Activated CD4-positive, alpha-beta T cell treated with anti-CD3 and anti-CD28 coated beads, Interleukin-2, amount 10 ng/mL, durations not matched to agents 24 days and 14 days (primary cell): ENCODE measurements at regions not wholly inside any gene's neighbourhood (a gene's known extent, or its start where the extent isn't known, plus 50 kb on each side); places are given as distances from the start of the nearest gene placed in this dataset.

Experiments used
- DNase-seq: peaks from one replicate; pipeline ENCODE4 v3.0.0; 2022
- H3K27ac Mint-ChIP-seq: one replicate; pipeline ENCODE4 v1.8.0; 2022; ENCODE audit warnings: mild to moderate bottlenecking, mixed read lengths
- H3K27me3 Mint-ChIP-seq: one replicate; pipeline ENCODE4 v1.8.0; 2022; ENCODE audit warnings: mixed read lengths
- H3K36me3 Mint-ChIP-seq: one replicate; pipeline ENCODE4 v1.8.0; 2022; ENCODE audit warnings: low read depth, mild to moderate bottlenecking, mixed read lengths
- H3K4me1 Mint-ChIP-seq: one replicate; pipeline ENCODE4 v1.8.0; 2021; ENCODE audit warnings: mixed read lengths
- H3K4me3 Mint-ChIP-seq: one replicate; pipeline ENCODE4 v1.8.0; 2022; ENCODE audit warnings: mild to moderate bottlenecking, moderate library complexity, mixed read lengths
- H3K9me3 Mint-ChIP-seq: one replicate; pipeline ENCODE4 v1.8.0; 2021; ENCODE audit warnings: mixed read lengths
- intact Hi-C: fragments of 100-400 bp; cut with micrococcal nuclease; formaldehyde crosslinking; loops from one replicate; pipeline ENCODE4 v1.15.1; 2023

- H3K4me1 Mint-ChIP-seq: no peaks in the 10 kb centered on the region
- no peaks in the 10 kb centered on the region for H3K36me3 Mint-ChIP-seq
- no peak for DNase-seq
- H3K9me3 Mint-ChIP-seq: no peaks in the 10 kb centered on the region
- H3K27me3 Mint-ChIP-seq: no peaks in the 10 kb centered on the region
- H3K4me3 Mint-ChIP-seq: no peak overlapping the region
- no peak overlapping the region for H3K27ac Mint-ChIP-seq
- intact Hi-C loops: no loop called here
Observed at GRCh38 chr7:145050415-145050814, 214.6 kb upstream of the TPK1 start.

GRCh38 chr7:145036604-145037405, 201.0 kb upstream of the TPK1 start:
- DNase-seq: peak; percentile 77
- Mint-ChIP-seq H3K9me3 (no peaks in the 10 kb centered on the region), H3K36me3 (no peaks in the 10 kb centered on the region), H3K27me3 (peaks cover 2% of the 10 kb centered on the region), H3K4me1 (peaks cover 2% of the 10 kb centered on the region), H3K27ac (no peak overlapping the region), H3K4me3 (no peak overlapping the region)
- intact Hi-C loops: loop anchor here (10.0 kb wide), 2 partner anchors 302 to 1058 kb away; no protein-coding TSS in a partner anchor

GRCh38 chr7:145031162-145031561, 195.3 kb upstream of the TPK1 start:
- H3K36me3 Mint-ChIP-seq: no peaks in the 10 kb centered on the region
- H3K4me1 Mint-ChIP-seq: no peaks in the 10 kb centered on the region
- no peaks in the 10 kb centered on the region for H3K9me3 Mint-ChIP-seq
- no peak for DNase-seq
- H3K4me3 Mint-ChIP-seq: no peak overlapping the region
- H3K27ac Mint-ChIP-seq: no peak overlapping the region
- intact Hi-C loops: loop anchor here (10.0 kb wide), 2 partner anchors 296 to 1064 kb away; no protein-coding TSS in a partner anchor
- H3K27me3 Mint-ChIP-seq: no peaks in the 10 kb centered on the region

- Mint-ChIP-seq H3K27ac (no peak overlapping the region), H3K27me3 (no peaks in the 10 kb centered on the region), H3K4me3 (no peak overlapping the region), H3K4me1 (no peaks in the 10 kb centered on the region), H3K36me3 (no peaks in the 10 kb centered on the region), H3K9me3 (no peaks in the 10 kb centered on the region)
- no peak for DNase-seq
- intact Hi-C loops: loop anchor here (10.0 kb wide), 2 partner anchors 296 to 1064 kb away; no protein-coding TSS in a partner anchor
Observed at GRCh38 chr7:145030754-145031153, 194.9 kb upstream of the TPK1 start.

GRCh38 chr7:145020454-145020853, 184.6 kb upstream of the TPK1 start:
- H3K4me3 Mint-ChIP-seq: no peak overlapping the region
- no peaks in the 10 kb centered on the region for H3K27me3 Mint-ChIP-seq
- DNase-seq: no peak
- no peaks in the 10 kb centered on the region for H3K36me3 Mint-ChIP-seq
- H3K9me3 Mint-ChIP-seq: no peaks in the 10 kb centered on the region
- no peak overlapping the region for H3K27ac Mint-ChIP-seq
- intact Hi-C loops: no loop called here
- H3K4me1 Mint-ChIP-seq: no peaks in the 10 kb centered on the region

- Mint-ChIP-seq H3K27ac (no peak overlapping the region), H3K36me3 (no peaks in the 10 kb centered on the region), H3K9me3 (no peaks in the 10 kb centered on the region), H3K27me3 (no peaks in the 10 kb centered on the region), H3K4me3 (no peak overlapping the region), H3K4me1 (no peaks in the 10 kb centered on the region)
- DNase-seq: no peak
- intact Hi-C loops: no loop called here
Observed at GRCh38 chr7:145016068-145016467, 180.2 kb upstream of the TPK1 start.

GRCh38 chr7:145009876-145010275, 174.0 kb upstream of the TPK1 start:
- intact Hi-C loops: no loop called here

GRCh38 chr7:145005601-145006000, 169.7 kb upstream of the TPK1 start:
- no peak overlapping the region for H3K4me3 Mint-ChIP-seq
- no peak overlapping the region for H3K27ac Mint-ChIP-seq
- H3K9me3 Mint-ChIP-seq: peaks cover 5% of the 10 kb centered on the region
- no peaks in the 10 kb centered on the region for H3K4me1 Mint-ChIP-seq
- no peaks in the 10 kb centered on the region for H3K36me3 Mint-ChIP-seq
- H3K27me3 Mint-ChIP-seq: no peaks in the 10 kb centered on the region
- no peak for DNase-seq
- intact Hi-C loops: no loop called here

More at GRCh38 chr7:145009876-145010275, 174.0 kb upstream of the TPK1 start:
- no peak for DNase-seq
- H3K4me1 Mint-ChIP-seq: no peaks in the 10 kb centered on the region
- no peak overlapping the region for H3K27ac Mint-ChIP-seq
- H3K36me3 Mint-ChIP-seq: no peaks in the 10 kb centered on the region
- no peaks in the 10 kb centered on the region for H3K9me3 Mint-ChIP-seq
- no peaks in the 10 kb centered on the region for H3K27me3 Mint-ChIP-seq
- H3K4me3 Mint-ChIP-seq: no peak overlapping the region

GRCh38 chr7:144997512-144997911, 161.7 kb upstream of the TPK1 start:
- DNase-seq: no peak
- Mint-ChIP-seq H3K36me3 (no peaks in the 10 kb centered on the region), H3K4me1 (no peaks in the 10 kb centered on the region), H3K27me3 (no peaks in the 10 kb centered on the region), H3K9me3 (peaks cover 5% of the 10 kb centered on the region), H3K4me3 (no peak overlapping the region), H3K27ac (no peak overlapping the region)
- intact Hi-C loops: no loop called here

- Mint-ChIP-seq H3K36me3 (no peaks in the 10 kb centered on the region), H3K27me3 (no peaks in the 10 kb centered on the region), H3K4me3 (no peak overlapping the region), H3K9me3 (peaks cover 3% of the 10 kb centered on the region), H3K4me1 (no peaks in the 10 kb centered on the region), H3K27ac (no peak overlapping the region)
- intact Hi-C loops: no loop called here
- DNase-seq: no peak
Observed at GRCh38 chr7:144995495-144995894, 159.6 kb upstream of the TPK1 start.

GRCh38 chr7:144991041-144991440, 155.2 kb upstream of the TPK1 start:
- DNase-seq: no peak
- intact Hi-C loops: no loop called here
- Mint-ChIP-seq H3K9me3 (peaks cover 3% of the 10 kb centered on the region), H3K27ac (no peak overlapping the region), H3K27me3 (no peaks in the 10 kb centered on the region), H3K4me3 (no peak overlapping the region), H3K4me1 (no peaks in the 10 kb centered on the region), H3K36me3 (no peaks in the 10 kb centered on the region)

- intact Hi-C loops: no loop called here
- Mint-ChIP-seq H3K4me3 (no peak overlapping the region), H3K27me3 (no peaks in the 10 kb centered on the region), H3K4me1 (no peaks in the 10 kb centered on the region), H3K36me3 (no peaks in the 10 kb centered on the region), H3K27ac (no peak overlapping the region), H3K9me3 (peaks cover 3% of the 10 kb centered on the region)
- DNase-seq: no peak
Observed at GRCh38 chr7:144987686-144988085, 151.8 kb upstream of the TPK1 start.

- Mint-ChIP-seq H3K4me3 (no peak overlapping the region), H3K27ac (no peak overlapping the region), H3K9me3 (no peaks in the 10 kb centered on the region), H3K36me3 (no peaks in the 10 kb centered on the region), H3K27me3 (no peaks in the 10 kb centered on the region), H3K4me1 (no peaks in the 10 kb centered on the region)
- DNase-seq: no peak
- intact Hi-C loops: no loop called here
Observed at GRCh38 chr7:144982133-144982532, 146.3 kb upstream of the TPK1 start.

GRCh38 chr7:144975882-144976281, 140.0 kb upstream of the TPK1 start:
- DNase-seq: no peak
- Mint-ChIP-seq H3K27ac (no peak overlapping the region), H3K9me3 (no peaks in the 10 kb centered on the region), H3K4me1 (no peaks in the 10 kb centered on the region), H3K27me3 (no peaks in the 10 kb centered on the region), H3K4me3 (no peak overlapping the region), H3K36me3 (no peaks in the 10 kb centered on the region)
- intact Hi-C loops: no loop called here

GRCh38 chr7:144969787-144970186, 133.9 kb upstream of the TPK1 start:
- Mint-ChIP-seq H3K27ac (no peak overlapping the region), H3K27me3 (peaks cover 2% of the 10 kb centered on the region), H3K36me3 (no peaks in the 10 kb centered on the region), H3K9me3 (no peaks in the 10 kb centered on the region), H3K4me3 (no peak overlapping the region), H3K4me1 (no peaks in the 10 kb centered on the region)
- intact Hi-C loops: no loop called here
- no peak for DNase-seq
